ENCODE measurements at regions not wholly inside any gene's neighbourhood (a gene's known extent, or its start where the extent isn't known, plus 50 kb on each side); places are given as distances from the start of the nearest gene placed in this dataset.

DNA sequence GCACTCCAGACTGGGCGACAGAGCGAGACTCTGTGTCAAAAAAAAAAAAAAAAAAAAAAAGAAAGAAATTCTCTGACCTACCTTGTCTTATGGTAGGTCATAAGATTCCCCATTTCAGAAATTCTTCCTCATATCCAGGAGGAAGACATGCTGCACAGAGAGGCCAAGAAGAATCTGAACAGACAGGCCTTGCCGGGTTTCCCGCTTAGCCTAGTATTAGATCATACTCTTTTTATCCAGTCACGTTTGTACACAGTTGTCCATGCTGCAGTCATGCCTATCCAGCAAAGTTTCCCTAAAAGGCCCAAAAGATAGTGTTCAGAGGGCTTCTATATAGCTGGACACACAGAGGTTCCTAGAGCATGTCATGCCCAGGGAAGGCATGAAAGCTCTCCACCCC, 93.6 kb upstream of the CHODL start:
- Histone ChIP-seq H4K20me1 (replicated peaks; ENCODE audit: control insufficient read depth, extremely low read depth, insufficient read depth, low read length) (no peaks in the 10 kb centered on the region), H3K4me2 (ENCODE audit: insufficient read depth, low read length) (no peak overlapping the region), H3K9me3 (replicated peaks; ENCODE audit: control insufficient read depth, insufficient read depth, low read length) (no peaks in the 10 kb centered on the region), H3K9ac (replicated peaks; ENCODE audit: extremely low read depth, insufficient read depth, low read length) (no peak overlapping the region), H3K4me1 (ENCODE audit: control insufficient read depth, extremely low read depth, insufficient read depth, low read length) (peaks cover 22% of the 10 kb centered on the region), H3K27ac (ENCODE audit: insufficient read depth, low read depth, low read length) (no peak overlapping the region), H2AFZ (ENCODE audit: low read depth, low read length) (no peak overlapping the region), H3K79me2 (ENCODE audit: control insufficient read depth, insufficient read depth, low read length) (no peaks in the 10 kb centered on the region), H3K36me3 (ENCODE audit: control insufficient read depth in 2 of 2, extremely low read depth in 1 of 2, insufficient read depth in 2 of 2, low read length in 2 of 2) (no peaks in the 10 kb centered on the region), H3K27me3 (ENCODE audit: control insufficient read depth in 2 of 2, insufficient read depth in 2 of 2, low read length in 2 of 2) (no peaks in the 10 kb centered on the region), H3K9me1 (replicated peaks; ENCODE audit: control insufficient read depth, extremely low read depth, insufficient read depth, low read length) (no peaks in the 10 kb centered on the region), H3K4me3 (replicated peaks in 1 of 3; ENCODE audit: insufficient read depth in 1 of 3, low read depth in 1 of 3, low read length in 3 of 3) (no peak overlapping the region)
- CTCF ChIA-PET, result no interaction called here
- DNase-seq (ENCODE audit: low read depth, low spot score), result no peak
- intact Hi-C loops (cut with micrococcal nuclease), result no loop called here
- dilution Hi-C loops (cut with MboI; ENCODE audit: extremely low pct_ligation_motif_present, low sequenced_read_pairs), result no loop called here
- POLR2A ChIA-PET, result no interaction called here
- TF ChIP-seq, protein P1, sequence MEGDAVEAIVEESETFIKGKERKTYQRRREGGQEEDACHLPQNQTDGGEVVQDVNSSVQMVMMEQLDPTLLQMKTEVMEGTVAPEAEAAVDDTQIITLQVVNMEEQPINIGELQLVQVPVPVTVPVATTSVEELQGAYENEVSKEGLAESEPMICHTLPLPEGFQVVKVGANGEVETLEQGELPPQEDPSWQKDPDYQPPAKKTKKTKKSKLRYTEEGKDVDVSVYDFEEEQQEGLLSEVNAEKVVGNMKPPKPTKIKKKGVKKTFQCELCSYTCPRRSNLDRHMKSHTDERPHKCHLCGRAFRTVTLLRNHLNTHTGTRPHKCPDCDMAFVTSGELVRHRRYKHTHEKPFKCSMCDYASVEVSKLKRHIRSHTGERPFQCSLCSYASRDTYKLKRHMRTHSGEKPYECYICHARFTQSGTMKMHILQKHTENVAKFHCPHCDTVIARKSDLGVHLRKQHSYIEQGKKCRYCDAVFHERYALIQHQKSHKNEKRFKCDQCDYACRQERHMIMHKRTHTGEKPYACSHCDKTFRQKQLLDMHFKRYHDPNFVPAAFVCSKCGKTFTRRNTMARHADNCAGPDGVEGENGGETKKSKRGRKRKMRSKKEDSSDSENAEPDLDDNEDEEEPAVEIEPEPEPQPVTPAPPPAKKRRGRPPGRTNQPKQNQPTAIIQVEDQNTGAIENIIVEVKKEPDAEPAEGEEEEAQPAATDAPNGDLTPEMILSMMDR (IDR thresholded peaks at IDR 0.05; ENCODE audit: extremely low read depth in 1 of 2, insufficient read depth in 1 of 2, low read depth in 1 of 2, low read length in 2 of 2), result no peak
- no peak for TF ChIP-seq EZH2 (IDR thresholded peaks at IDR 0.05; ENCODE audit: borderline replicate concordance, low read depth, low read length, severe bottlenecking)
- no peak for TF ChIP-seq MYC (IDR thresholded peaks at IDR 0.05; ENCODE audit: low read depth, low read length)
- no peak for TF ChIP-seq POLR2A (IDR thresholded peaks at IDR 0.05; ENCODE audit: low read depth, low read length)
- FAIRE-seq, result no peak
- no TSS peak for BruUV-seq (replicated peaks)

DNA sequence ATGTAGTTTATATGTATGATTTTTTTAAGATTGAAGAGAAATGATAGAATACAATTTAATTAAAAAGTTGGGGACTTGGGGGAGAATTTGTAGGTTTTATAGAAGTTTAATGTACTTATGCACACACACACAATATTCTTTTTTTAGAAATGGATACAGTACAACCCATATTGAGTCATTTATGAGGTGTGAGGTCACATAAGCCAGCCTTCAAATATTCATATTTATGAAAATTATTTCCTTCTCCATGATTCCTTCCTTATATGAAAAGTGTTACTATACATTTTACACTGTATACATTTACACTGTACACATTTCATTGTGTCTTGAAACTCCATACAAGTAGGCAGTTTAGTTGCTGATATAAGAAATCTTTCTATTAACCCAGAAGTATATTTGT, 96.2 kb upstream of the CHODL start:
- Histone ChIP-seq H3K9me1 (replicated peaks; ENCODE audit: control insufficient read depth, extremely low read depth, insufficient read depth, low read length) (no peaks in the 10 kb centered on the region), H3K27ac (ENCODE audit: insufficient read depth, low read depth, low read length) (no peak overlapping the region), H4K20me1 (replicated peaks; ENCODE audit: control insufficient read depth, extremely low read depth, insufficient read depth, low read length) (no peaks in the 10 kb centered on the region), H3K4me2 (ENCODE audit: insufficient read depth, low read length) (no peak overlapping the region), H3K36me3 (ENCODE audit: control insufficient read depth in 2 of 2, extremely low read depth in 1 of 2, insufficient read depth in 2 of 2, low read length in 2 of 2) (no peaks in the 10 kb centered on the region), H3K9me3 (replicated peaks; ENCODE audit: control insufficient read depth, insufficient read depth, low read length) (no peaks in the 10 kb centered on the region), H3K4me1 (ENCODE audit: control insufficient read depth, extremely low read depth, insufficient read depth, low read length) (peaks cover 6% of the 10 kb centered on the region), H3K27me3 (ENCODE audit: control insufficient read depth in 2 of 2, insufficient read depth in 2 of 2, low read length in 2 of 2) (no peaks in the 10 kb centered on the region), H3K79me2 (ENCODE audit: control insufficient read depth, insufficient read depth, low read length) (no peaks in the 10 kb centered on the region), H2AFZ (ENCODE audit: low read depth, low read length) (no peak overlapping the region), H3K4me3 (replicated peaks in 1 of 3; ENCODE audit: insufficient read depth in 1 of 3, low read depth in 1 of 3, low read length in 3 of 3) (no peak overlapping the region), H3K9ac (replicated peaks; ENCODE audit: extremely low read depth, insufficient read depth, low read length) (no peak overlapping the region)
- ChIA-PET CTCF (no interaction called here), POLR2A (no interaction called here)
- no TSS peak for BruUV-seq (replicated peaks)
- DNase-seq (ENCODE audit: low read depth, low spot score) (no peak), FAIRE-seq (no peak)
- intact Hi-C loops (cut with micrococcal nuclease) (no loop called here), dilution Hi-C loops (cut with MboI; ENCODE audit: extremely low pct_ligation_motif_present, low sequenced_read_pairs) (no loop called here)
- TF ChIP-seq POLR2A (IDR thresholded peaks at IDR 0.05; ENCODE audit: low read depth, low read length) (no peak), MYC (IDR thresholded peaks at IDR 0.05; ENCODE audit: low read depth, low read length) (no peak), POLR2AphosphoS5 (IDR thresholded peaks at IDR 0.05; ENCODE audit: insufficient read depth, low read depth, low read length) (no peak), JUN (IDR thresholded peaks at IDR 0.05; ENCODE audit: borderline replicate concordance, insufficient read depth, insufficient read length, low read depth) (no peak), EZH2 (IDR thresholded peaks at IDR 0.05; ENCODE audit: borderline replicate concordance, low read depth, low read length, severe bottlenecking) (no peak), FOS (IDR thresholded peaks at IDR 0.05; ENCODE audit: borderline replicate concordance, insufficient read depth, low read length) (no peak), GATA2 (IDR thresholded peaks at IDR 0.05; ENCODE audit: insufficient read depth, insufficient read length, low read depth, low read length) (no peak)
- TF ChIP-seq, protein P1 (IDR thresholded peaks at IDR 0.05; ENCODE audit: extremely low read depth in 1 of 2, insufficient read depth in 1 of 2, low read depth in 1 of 2, low read length in 2 of 2), result no peak
- TF ChIP-seq, protein P2, sequence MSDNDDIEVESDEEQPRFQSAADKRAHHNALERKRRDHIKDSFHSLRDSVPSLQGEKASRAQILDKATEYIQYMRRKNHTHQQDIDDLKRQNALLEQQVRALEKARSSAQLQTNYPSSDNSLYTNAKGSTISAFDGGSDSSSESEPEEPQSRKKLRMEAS (IDR thresholded peaks at IDR 0.05; ENCODE audit: insufficient read depth, insufficient read length), result no peak

Data from endothelial cell of umbilical vein (primary cell).